ENCODE measurements at regions not wholly inside any gene's neighbourhood (a gene's known extent, or its start where the extent isn't known, plus 50 kb on each side); places are given as distances from the start of the nearest gene placed in this dataset.

DNA sequence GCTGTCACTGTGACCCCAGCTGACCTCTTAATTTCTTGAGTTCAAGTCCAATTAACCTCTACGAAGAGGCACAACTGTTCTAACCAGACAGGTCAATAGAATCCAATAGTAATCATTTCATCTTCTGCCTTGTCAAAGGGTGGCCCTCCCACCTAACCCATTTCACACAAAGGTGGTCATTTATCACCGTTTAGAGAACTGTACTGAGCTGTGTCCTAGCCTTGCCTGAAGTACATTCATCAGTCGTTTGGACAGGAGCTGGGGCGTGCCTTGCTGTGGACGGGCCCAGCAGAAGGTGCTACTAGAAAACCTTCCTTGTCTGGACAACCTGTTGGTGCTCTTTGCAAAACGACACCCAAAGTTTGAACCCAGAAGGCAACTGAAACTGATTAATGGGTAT is 605.4 kb downstream of the ISL1 start:
- 79% methylated on average over 6 of the region's 6 CpGs; no CpG with 5 or more reads in 1 of the 2 experiments for WGBS, 2 experiments (ENCODE audit: extremely low coverage in 1 of 2, insufficient coverage in 1 of 2, insufficient read length in 1 of 2, insufficient replicate concordance in 2 of 2, low coverage in 1 of 2, low lambda C conversion rate in 2 of 2, missing lambda C conversion rate in 1 of 2)
- no peak overlapping the region for H3K4me2 ChIP-seq (ENCODE audit: insufficient read depth in 1 of 2, low read depth in 2 of 2, low read length in 2 of 2)
- H3K36me3 ChIP-seq (ENCODE audit: control insufficient read depth in 2 of 4, insufficient read depth in 4 of 4, low read length in 3 of 4), result no peaks in the 10 kb centered on the region
- H3K27me3 ChIP-seq (replicated peaks in 1 of 4; ENCODE audit: control insufficient read depth in 3 of 4, extremely low read depth in 1 of 4, insufficient read depth in 3 of 4, low read length in 3 of 4), result peaks cover 0 to 1% (median 0%) of the 10 kb centered on the region in 4 experiments; a peak in 1 of 7 replicates
- POLR2A ChIA-PET (ENCODE audit: partially characterized antibody), result no interaction called here
- no peaks in the 10 kb centered on the region for H3K9me3 ChIP-seq (ENCODE audit: insufficient read depth in 2 of 2, low read depth in 1 of 2, low read length in 1 of 2)
- no peak overlapping the region for H3K56ac ChIP-seq (replicated peaks; ENCODE audit: insufficient read length, low read depth, low read length)
- no peak overlapping the region for H4K8ac ChIP-seq (ENCODE audit: extremely low read depth, insufficient read depth, low read length)
- H3K79me2 ChIP-seq (ENCODE audit: control insufficient read depth in 1 of 2, insufficient read depth in 2 of 2, low read length in 2 of 2), result no peaks in the 10 kb centered on the region
- no peak overlapping the region for H4K91ac ChIP-seq (replicated peaks; ENCODE audit: insufficient read length, low read length)
- no peak overlapping the region; the same call in 1 of the 2 replicates for H2AFZ ChIP-seq (ENCODE audit: low read length)
- H2BK5ac ChIP-seq (ENCODE audit: low read depth, low read length), result no peak overlapping the region
- no peak overlapping the region for H3K9ac ChIP-seq (replicated peaks in 1 of 4; ENCODE audit: extremely low read depth in 1 of 4, low read depth in 3 of 4, low read length in 3 of 4)
- CTCF ChIA-PET (ENCODE audit: partially characterized antibody), result no interaction called here
- H2BK20ac ChIP-seq (ENCODE audit: low read length), result no peak overlapping the region
- no peak overlapping the region for H3K23ac ChIP-seq (ENCODE audit: insufficient read length)
- H3K4ac ChIP-seq (replicated peaks; ENCODE audit: insufficient read length, low read depth, low read length), result no peak overlapping the region
- H3K14ac ChIP-seq (ENCODE audit: insufficient read length), result no peak overlapping the region
- H2BK15ac ChIP-seq (ENCODE audit: low read length), result no peak overlapping the region
- no peaks in the 10 kb centered on the region for H3K4me1 ChIP-seq (replicated peaks in 1 of 4; ENCODE audit: control insufficient read depth in 3 of 4, insufficient read depth in 4 of 4, low read length in 3 of 4)
- no peak overlapping the region for H3K18ac ChIP-seq (ENCODE audit: extremely low read depth, low read length)
- no peak overlapping the region for H2BK12ac ChIP-seq (ENCODE audit: low read depth, low read length)
- H2BK120ac ChIP-seq (replicated peaks; ENCODE audit: low read depth, low read length), result no peak overlapping the region
- TF ChIP-seq HDAC2 (IDR thresholded peaks at IDR 0.05; ENCODE audit: borderline replicate concordance in 1 of 2, low read depth in 2 of 2, low read length in 2 of 2), result no peak
- no peak for TF ChIP-seq CHD2 (IDR thresholded peaks at IDR 0.05; ENCODE audit: low read length)
- H3K4me3 ChIP-seq (ENCODE audit: extremely low read depth in 1 of 4, insufficient read depth in 2 of 4, low read depth in 3 of 4, low read length in 4 of 4), result no peak overlapping the region
- no peaks in the 10 kb centered on the region for H3K79me1 ChIP-seq (ENCODE audit: low read depth, low read length)
- H3K27ac ChIP-seq (ENCODE audit: low read depth, low read length), result no peak overlapping the region
- no peak overlapping the region for H4K5ac ChIP-seq (ENCODE audit: insufficient read length, low read depth, low read length)
- no peak overlapping the region for H2AK5ac ChIP-seq (ENCODE audit: low read depth, low read length)
- DNase-seq (ENCODE audit: low read depth in 1 of 2, low spot score in 2 of 2) (no peak), FAIRE-seq (no peak)
- H3K23me2 ChIP-seq (ENCODE audit: low read depth, low read length), result no peaks in the 10 kb centered on the region
- no peaks in the 10 kb centered on the region for H4K20me1 ChIP-seq (replicated peaks in 1 of 2; ENCODE audit: control insufficient read depth in 1 of 2, insufficient read depth in 2 of 2, low read length in 2 of 2)
